HEK293 (cell line): ENCODE measurements at regions not wholly inside any gene's neighbourhood (a gene's known extent, or its start where the extent isn't known, plus 50 kb on each side); places are given as distances from the start of the nearest gene placed in this dataset.

ENCODE experiments used
- CTCF ChIA-PET: fragments of 350-600 bp; formaldehyde crosslinking; extraction: SDS; loops from one replicate; lab custom pipeline; 2021; ENCODE audit warnings: antibody characterized with exemption; lab: Yijun Ruan, JAX
- POLR2A ChIA-PET: fragments of 300-600 bp; formaldehyde crosslinking; extraction: SDS; loops from one replicate; lab custom pipeline; 2020; ENCODE audit warnings: antibody characterized with exemption, inconsistent platforms; lab: Yijun Ruan, JAX
- H3K27ac ChIP-seq: fragments of 200-500 bp; sonication (Bioruptor generic); 2 replicates; pipeline ENCODE4 v1.5.1; 2014; ENCODE audit warnings: low read depth, low read length, control low read depth, inconsistent platforms; ENCODE audit errors: extremely low read depth
- H3K36me3 ChIP-seq, 2 experiments: fragments of 200-500 bp in 1 of 2; sonication (Bioruptor generic) in 1 of 2; 1 replicate in 1 of 2; 2 replicates in 1 of 2; pipeline ENCODE4 v1.5.1; 2014 to 2017; ENCODE audit warnings: inconsistent platforms in 2 of 2, low read length in 2 of 2; ENCODE audit not compliant: control insufficient read depth in 2 of 2, insufficient read depth in 1 of 2
- H3K4me1 ChIP-seq: fragments of 200-500 bp; sonication (Bioruptor generic); 2 replicates; pipeline ENCODE4 v1.5.1; 2014; ENCODE audit warnings: mild to moderate bottlenecking, low read length, inconsistent platforms; ENCODE audit not compliant: control insufficient read depth, insufficient read depth
- H3K4me3 ChIP-seq: 2 replicates; pipeline ENCODE4 v1.5.1; 2011; ENCODE audit warnings: low read depth, mild to moderate bottlenecking, control low read depth, low read length, moderate library complexity
- H3K9me3 ChIP-seq: fragments of 200-500 bp; sonication (Bioruptor generic); 2 replicates; pipeline ENCODE4 v1.5.1; 2014; ENCODE audit warnings: low read depth, low read length, inconsistent platforms; ENCODE audit not compliant: control insufficient read depth, insufficient read depth
- SETDB1 ChIP-seq: IDR thresholded peaks from one replicate; pipeline ENCODE4 v1.6.1; 2017; ENCODE audit warnings: mild to moderate bottlenecking, low read length, moderate library complexity, mixed read lengths; ENCODE audit not compliant: insufficient read length
- YY1 ChIP-seq: fragments of 450-650 bp; formaldehyde crosslinking; IDR thresholded peaks from 2 replicates; pipeline ENCODE4 v1.5.1; 2018; ENCODE audit warnings: missing biosample characterization, missing genetic modification characterization
- ZBTB26 ChIP-seq: fragments of 450-650 bp; formaldehyde crosslinking; optimal IDR thresholded peaks from 2 replicates; pipeline ENCODE3; 2016; ENCODE audit warnings: missing biosample characterization, mild to moderate bottlenecking, missing genetic modification characterization
- ZBTB7A ChIP-seq: fragments of 450-650 bp; formaldehyde crosslinking; IDR thresholded peaks from 2 replicates; pipeline ENCODE4 v1.5.1; 2016; ENCODE audit warnings: low read depth, missing biosample characterization, missing genetic modification characterization
- ZFP69B ChIP-seq: fragments of 450-650 bp; formaldehyde crosslinking; IDR thresholded peaks from 2 replicates; pipeline ENCODE4 v1.5.1; 2016; ENCODE audit warnings: missing biosample characterization, missing genetic modification characterization
- ZNF132 ChIP-seq: fragments of 450-650 bp; formaldehyde crosslinking; IDR thresholded peaks from 2 replicates; pipeline ENCODE4 v1.5.1; 2017; ENCODE audit warnings: missing biosample characterization, missing genetic modification characterization, borderline replicate concordance
- ZNF138 ChIP-seq: fragments of 450-650 bp; formaldehyde crosslinking; IDR thresholded peaks from 2 replicates; pipeline ENCODE4 v1.5.1; 2016; ENCODE audit warnings: missing biosample characterization, missing genetic modification characterization, borderline replicate concordance
- ZNF148 ChIP-seq: fragments of 450-650 bp; formaldehyde crosslinking; IDR thresholded peaks from 2 replicates; pipeline ENCODE4 v1.5.0; 2017; ENCODE audit warnings: missing biosample characterization, missing genetic modification characterization, borderline replicate concordance
- ZNF174 ChIP-seq: fragments of 450-650 bp; formaldehyde crosslinking; IDR thresholded peaks from 2 replicates; pipeline ENCODE4 v1.5.0; 2017; ENCODE audit warnings: missing biosample characterization, mild to moderate bottlenecking, missing genetic modification characterization
- ZNF23 ChIP-seq: fragments of 450-650 bp; formaldehyde crosslinking; IDR thresholded peaks from 2 replicates; pipeline ENCODE4 v1.5.1; 2016; ENCODE audit warnings: missing biosample characterization, missing genetic modification characterization, borderline replicate concordance
- ZNF311 ChIP-seq: fragments of 450-650 bp; formaldehyde crosslinking; IDR thresholded peaks from 2 replicates; pipeline ENCODE4 v1.5.1; 2017; ENCODE audit warnings: missing biosample characterization, missing genetic modification characterization, borderline replicate concordance
- ZNF341 ChIP-seq: fragments of 450-650 bp; formaldehyde crosslinking; IDR thresholded peaks from 2 replicates; pipeline ENCODE4; 2016; ENCODE audit warnings: low read depth, missing biosample characterization, missing genetic modification characterization
- ZNF449 ChIP-seq: fragments of 450-650 bp; formaldehyde crosslinking; IDR thresholded peaks from 2 replicates; pipeline ENCODE4 v1.5.1; 2017; ENCODE audit warnings: missing biosample characterization, mild to moderate bottlenecking, missing genetic modification characterization, moderate library complexity
- ZNF530 ChIP-seq: fragments of 450-650 bp; formaldehyde crosslinking; IDR thresholded peaks from 2 replicates; pipeline ENCODE4 v1.5.1; 2016; ENCODE audit warnings: low read depth, missing biosample characterization, missing genetic modification characterization
- ZNF560 ChIP-seq: fragments of 450-650 bp; formaldehyde crosslinking; IDR thresholded peaks from 2 replicates; pipeline ENCODE4 v1.5.1; 2017; ENCODE audit warnings: missing biosample characterization, missing genetic modification characterization, borderline replicate concordance
- ZNF600 ChIP-seq: fragments of 450-650 bp; formaldehyde crosslinking; IDR thresholded peaks from 2 replicates; pipeline ENCODE4 v1.5.1; 2016; ENCODE audit warnings: missing biosample characterization, missing genetic modification characterization
- ZNF639 ChIP-seq: fragments of 450-650 bp; formaldehyde crosslinking; IDR thresholded peaks from 2 replicates; pipeline ENCODE4 v1.5.1; 2016; ENCODE audit warnings: missing biosample characterization, missing genetic modification characterization
- ZNF645 ChIP-seq: fragments of 450-650 bp; formaldehyde crosslinking; IDR thresholded peaks from 2 replicates; pipeline ENCODE4; 2016; ENCODE audit warnings: missing biosample characterization, missing genetic modification characterization
- ZNF768 ChIP-seq: fragments of 450-650 bp; formaldehyde crosslinking; IDR thresholded peaks from 2 replicates; pipeline ENCODE4 v1.5.1; 2018; ENCODE audit warnings: missing biosample characterization, mild to moderate bottlenecking, missing genetic modification characterization
- TF ChIP-seq, protein P1 (sequence below): fragments of 450-650 bp; IDR thresholded peaks from 2 replicates; pipeline ENCODE4 v1.5.1; 2018; ENCODE audit warnings: missing biosample characterization, mild to moderate bottlenecking, missing genetic modification characterization
- TF ChIP-seq, protein P2 (sequence below): fragments of 450-650 bp; formaldehyde crosslinking; IDR thresholded peaks from 2 replicates; pipeline ENCODE4 v1.5.1; 2016; ENCODE audit warnings: missing biosample characterization, missing genetic modification characterization
- TF ChIP-seq, protein P3 (sequence below): fragments of 450-650 bp; formaldehyde crosslinking; IDR thresholded peaks from 2 replicates; pipeline ENCODE4 v1.5.1; 2016; ENCODE audit warnings: missing biosample characterization, missing genetic modification characterization, borderline replicate concordance

DNA sequence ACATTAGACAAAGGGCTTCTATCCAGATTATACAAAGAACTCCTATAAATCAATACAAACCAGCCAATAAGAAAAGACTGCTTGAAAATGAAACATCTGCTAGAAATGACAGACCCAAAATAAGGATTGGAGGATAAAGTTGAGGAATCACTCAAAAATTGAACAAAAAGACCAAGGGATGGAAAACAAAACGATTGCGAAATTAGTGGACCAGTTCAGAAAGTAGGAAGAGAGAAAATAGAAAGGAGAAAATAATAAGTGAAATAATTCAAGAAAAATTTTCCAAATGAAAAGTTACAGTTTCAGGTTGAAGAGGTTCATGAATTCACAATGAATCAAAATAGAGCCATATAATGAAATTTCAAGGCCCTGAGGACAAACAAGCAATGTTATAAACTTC lies 115.8 kb upstream of the CTBP2 start (continued):
- TF ChIP-seq, protein P1, sequence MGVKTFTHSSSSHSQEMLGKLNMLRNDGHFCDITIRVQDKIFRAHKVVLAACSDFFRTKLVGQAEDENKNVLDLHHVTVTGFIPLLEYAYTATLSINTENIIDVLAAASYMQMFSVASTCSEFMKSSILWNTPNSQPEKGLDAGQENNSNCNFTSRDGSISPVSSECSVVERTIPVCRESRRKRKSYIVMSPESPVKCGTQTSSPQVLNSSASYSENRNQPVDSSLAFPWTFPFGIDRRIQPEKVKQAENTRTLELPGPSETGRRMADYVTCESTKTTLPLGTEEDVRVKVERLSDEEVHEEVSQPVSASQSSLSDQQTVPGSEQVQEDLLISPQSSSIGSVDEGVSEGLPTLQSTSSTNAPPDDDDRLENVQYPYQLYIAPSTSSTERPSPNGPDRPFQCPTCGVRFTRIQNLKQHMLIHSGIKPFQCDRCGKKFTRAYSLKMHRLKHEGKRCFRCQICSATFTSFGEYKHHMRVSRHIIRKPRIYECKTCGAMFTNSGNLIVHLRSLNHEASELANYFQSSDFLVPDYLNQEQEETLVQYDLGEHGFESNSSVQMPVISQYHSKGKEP (tag by site-specific recombination) = no peak
- TF ChIP-seq ZNF645 (tag by site-specific recombination) (no peak), ZNF449 (tag by site-specific recombination) (no peak)

GRCh38 chr10:125274961-125275360 lies 114.6 kb upstream of the CTBP2 start:
- no peaks in the 10 kb centered on the region for H3K4me1 ChIP-seq
- H3K27ac ChIP-seq = no peak overlapping the region
- CTCF ChIA-PET = interaction anchor here (1.0 kb wide), 1 partner anchor 247 kb away, joined by 4 read pairs; no protein-coding TSS in a partner anchor
- no peak overlapping the region for H3K4me3 ChIP-seq
- POLR2A ChIA-PET = no interaction called here
- no peaks in the 10 kb centered on the region for H3K9me3 ChIP-seq
- H3K36me3 ChIP-seq = no peaks in the 10 kb centered on the region
- TF ChIP-seq YY1 (tag by site-specific recombination) (no peak), ZNF600 (no peak), ZNF560 (tag by site-specific recombination) (no peak), ZNF132 (tag by site-specific recombination) (no peak), ZNF768 (tag by site-specific recombination) (no peak), ZNF148 (tag by site-specific recombination) (no peak), ZNF530 (no peak), SETDB1 (no peak), ZNF174 (no peak), ZNF341 (no peak), ZNF23 (tag by site-specific recombination) (no peak), ZBTB26 (tag by site-specific recombination) (no peak), ZNF639 (tag by site-specific recombination) (no peak), ZNF311 (tag by site-specific recombination) (no peak), ZBTB7A (no peak), ZNF138 (tag by site-specific recombination) (no peak), ZFP69B (tag by site-specific recombination) (no peak)
- TF ChIP-seq, protein P2, sequence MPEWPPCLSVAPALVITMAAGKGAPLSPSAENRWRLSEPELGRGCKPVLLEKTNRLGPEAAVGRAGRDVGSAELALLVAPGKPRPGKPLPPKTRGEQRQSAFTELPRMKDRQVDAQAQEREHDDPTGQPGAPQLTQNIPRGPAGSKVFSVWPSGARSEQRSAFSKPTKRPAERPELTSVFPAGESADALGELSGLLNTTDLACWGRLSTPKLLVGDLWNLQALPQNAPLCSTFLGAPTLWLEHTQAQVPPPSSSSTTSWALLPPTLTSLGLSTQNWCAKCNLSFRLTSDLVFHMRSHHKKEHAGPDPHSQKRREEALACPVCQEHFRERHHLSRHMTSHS (tag by site-specific recombination) = no peak
- TF ChIP-seq, protein P3, sequence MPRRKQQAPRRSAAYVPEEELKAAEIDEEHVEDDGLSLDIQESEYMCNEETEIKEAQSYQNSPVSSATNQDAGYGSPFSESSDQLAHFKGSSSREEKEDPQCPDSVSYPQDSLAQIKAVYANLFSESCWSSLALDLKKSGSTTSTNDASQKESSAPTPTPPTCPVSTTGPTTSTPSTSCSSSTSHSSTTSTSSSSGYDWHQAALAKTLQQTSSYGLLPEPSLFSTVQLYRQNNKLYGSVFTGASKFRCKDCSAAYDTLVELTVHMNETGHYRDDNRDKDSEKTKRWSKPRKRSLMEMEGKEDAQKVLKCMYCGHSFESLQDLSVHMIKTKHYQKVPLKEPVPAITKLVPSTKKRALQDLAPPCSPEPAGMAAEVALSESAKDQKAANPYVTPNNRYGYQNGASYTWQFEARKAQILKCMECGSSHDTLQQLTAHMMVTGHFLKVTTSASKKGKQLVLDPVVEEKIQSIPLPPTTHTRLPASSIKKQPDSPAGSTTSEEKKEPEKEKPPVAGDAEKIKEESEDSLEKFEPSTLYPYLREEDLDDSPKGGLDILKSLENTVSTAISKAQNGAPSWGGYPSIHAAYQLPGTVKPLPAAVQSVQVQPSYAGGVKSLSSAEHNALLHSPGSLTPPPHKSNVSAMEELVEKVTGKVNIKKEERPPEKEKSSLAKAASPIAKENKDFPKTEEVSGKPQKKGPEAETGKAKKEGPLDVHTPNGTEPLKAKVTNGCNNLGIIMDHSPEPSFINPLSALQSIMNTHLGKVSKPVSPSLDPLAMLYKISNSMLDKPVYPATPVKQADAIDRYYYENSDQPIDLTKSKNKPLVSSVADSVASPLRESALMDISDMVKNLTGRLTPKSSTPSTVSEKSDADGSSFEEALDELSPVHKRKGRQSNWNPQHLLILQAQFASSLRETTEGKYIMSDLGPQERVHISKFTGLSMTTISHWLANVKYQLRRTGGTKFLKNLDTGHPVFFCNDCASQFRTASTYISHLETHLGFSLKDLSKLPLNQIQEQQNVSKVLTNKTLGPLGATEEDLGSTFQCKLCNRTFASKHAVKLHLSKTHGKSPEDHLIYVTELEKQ (tag by site-specific recombination) = no peak
